ENCODE measurements at regions not wholly inside any gene's neighbourhood (a gene's known extent, or its start where the extent isn't known, plus 50 kb on each side); places are given as distances from the start of the nearest gene placed in this dataset.

- no peak overlapping the region for H2BK120ac ChIP-seq (ENCODE audit: low read depth, low read length)
- H2BK15ac ChIP-seq (ENCODE audit: low read length), result no peak overlapping the region
- H3K23ac ChIP-seq (ENCODE audit: low read depth, low read length, poor library complexity), result no peak overlapping the region
- peaks cover 0 to 30% of the 10 kb centered on the region in 2 donors for H3K36me3 ChIP-seq (replicated peaks in 1 of 2; ENCODE audit: control insufficient read depth in 2 of 2, insufficient read depth in 2 of 2, low read length in 2 of 2)
- no peak overlapping the region for H3K4ac ChIP-seq (ENCODE audit: low read length)
- no peak overlapping the region for H4K8ac ChIP-seq (ENCODE audit: low read depth, low read length)
- no peaks in the 10 kb centered on the region for H3K27me3 ChIP-seq (ENCODE audit: control insufficient read depth in 3 of 3, insufficient read depth in 3 of 3, low read depth in 1 of 3, low read length in 3 of 3)
- H2BK12ac ChIP-seq (ENCODE audit: low read length), result no peak overlapping the region
- no peak overlapping the region for H3K27ac ChIP-seq (replicated peaks; ENCODE audit: low read length)
- H3K4me3 ChIP-seq (ENCODE audit: low read length in 2 of 2), result no peak overlapping the region
- no peak overlapping the region for H4K91ac ChIP-seq (ENCODE audit: low read depth, low read length, poor library complexity)
- peaks cover 0 to 4% of the 10 kb centered on the region in 2 donors for H3K4me1 ChIP-seq (ENCODE audit: control insufficient read depth in 2 of 2, insufficient read depth in 1 of 2, low read depth in 1 of 2, low read length in 2 of 2)
- H3K79me1 ChIP-seq (ENCODE audit: low read depth, low read length), result no peaks in the 10 kb centered on the region
- H2AK5ac ChIP-seq (ENCODE audit: low read depth, low read length), result no peak overlapping the region
- H3K18ac ChIP-seq (ENCODE audit: low read length), result no peak overlapping the region
- no CpG with 5 or more reads among the region's 1 CpG for WGBS, 2 donors (ENCODE audit: extremely low coverage in 2 of 2, insufficient read length in 2 of 2, insufficient replicate concordance in 1 of 2)
- DNase-seq (ENCODE audit: low spot score), result no peak
- H3K14ac ChIP-seq (ENCODE audit: low read length), result no peak overlapping the region
- no peak overlapping the region for H3K4me2 ChIP-seq (ENCODE audit: insufficient read depth, low read length, poor library complexity, severe bottlenecking)
- H2AFZ ChIP-seq (ENCODE audit: low read length), result no peak overlapping the region
- no peak overlapping the region for H2BK5ac ChIP-seq (ENCODE audit: low read length)
- H3K9me3 ChIP-seq (replicated peaks in 1 of 2; ENCODE audit: control insufficient read depth in 2 of 2, insufficient read depth in 1 of 2, low read depth in 1 of 2, low read length in 2 of 2), result no peaks in the 10 kb centered on the region
- H3K9ac ChIP-seq (ENCODE audit: low read depth, low read length, poor library complexity), result no peak overlapping the region
Measured at GRCh38 chr4:20486433-20486832, 213.8 kb upstream of the PACRGL start.

DNA sequence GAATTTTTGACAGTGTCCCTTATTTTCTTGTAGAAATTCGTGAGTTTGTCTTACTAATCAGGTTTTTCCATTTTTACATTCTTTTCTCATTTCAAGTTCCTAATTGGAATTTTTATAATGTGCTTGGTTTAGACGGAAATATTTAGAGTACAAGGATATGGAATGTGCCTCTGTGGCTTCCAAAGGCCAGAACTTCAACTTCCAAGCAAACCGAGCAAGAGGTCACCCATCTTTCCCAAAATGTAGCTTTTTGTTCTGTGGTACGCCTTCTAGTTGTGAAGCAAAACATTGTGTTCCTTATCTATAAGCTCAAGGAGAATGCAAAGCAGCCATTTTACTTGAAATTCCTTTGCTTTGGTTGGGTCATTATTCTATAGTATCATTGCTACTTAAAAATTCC lies 212.8 kb upstream of the PACRGL start:
- no peak overlapping the region for H2BK12ac ChIP-seq (ENCODE audit: low read length)
- H3K27me3 ChIP-seq (ENCODE audit: control insufficient read depth in 3 of 3, insufficient read depth in 3 of 3, low read depth in 1 of 3, low read length in 3 of 3), result no peaks in the 10 kb centered on the region
- peaks cover 0 to 40% of the 10 kb centered on the region in 2 donors for H3K36me3 ChIP-seq (replicated peaks in 1 of 2; ENCODE audit: control insufficient read depth in 2 of 2, insufficient read depth in 2 of 2, low read length in 2 of 2)
- no peak overlapping the region for H3K14ac ChIP-seq (ENCODE audit: low read length)
- H2AK5ac ChIP-seq (ENCODE audit: low read depth, low read length), result no peak overlapping the region
- DNase-seq (ENCODE audit: low spot score), result no peak
- no peak overlapping the region for H3K9ac ChIP-seq (ENCODE audit: low read depth, low read length, poor library complexity)
- H2BK5ac ChIP-seq (ENCODE audit: low read length), result no peak overlapping the region
- no peak overlapping the region for H2AFZ ChIP-seq (ENCODE audit: low read length)
- no peak overlapping the region for H2BK15ac ChIP-seq (ENCODE audit: low read length)
- no peak overlapping the region for H3K18ac ChIP-seq (ENCODE audit: low read length)
- no peak overlapping the region for H4K8ac ChIP-seq (ENCODE audit: low read depth, low read length)
- no CpG with 5 or more reads among the region's 4 CpGs for WGBS, 2 donors (ENCODE audit: extremely low coverage in 2 of 2, insufficient read length in 2 of 2, insufficient replicate concordance in 1 of 2)
- H3K27ac ChIP-seq (replicated peaks; ENCODE audit: low read length), result no peak overlapping the region
- no peaks in the 10 kb centered on the region for H3K79me1 ChIP-seq (ENCODE audit: low read depth, low read length)
- peaks cover 0 to 4% of the 10 kb centered on the region in 2 donors for H3K4me1 ChIP-seq (ENCODE audit: control insufficient read depth in 2 of 2, insufficient read depth in 1 of 2, low read depth in 1 of 2, low read length in 2 of 2)
- no peaks in the 10 kb centered on the region for H3K9me3 ChIP-seq (replicated peaks in 1 of 2; ENCODE audit: control insufficient read depth in 2 of 2, insufficient read depth in 1 of 2, low read depth in 1 of 2, low read length in 2 of 2)
- no peak overlapping the region for H3K4ac ChIP-seq (ENCODE audit: low read length)
- no peak overlapping the region for H2BK120ac ChIP-seq (ENCODE audit: low read depth, low read length)
- H3K23ac ChIP-seq (ENCODE audit: low read depth, low read length, poor library complexity), result no peak overlapping the region
- no peak overlapping the region for H3K4me2 ChIP-seq (ENCODE audit: insufficient read depth, low read length, poor library complexity, severe bottlenecking)
- no peak overlapping the region for H4K91ac ChIP-seq (ENCODE audit: low read depth, low read length, poor library complexity)
- no peak overlapping the region for H3K4me3 ChIP-seq (ENCODE audit: low read length in 2 of 2)

DNA sequence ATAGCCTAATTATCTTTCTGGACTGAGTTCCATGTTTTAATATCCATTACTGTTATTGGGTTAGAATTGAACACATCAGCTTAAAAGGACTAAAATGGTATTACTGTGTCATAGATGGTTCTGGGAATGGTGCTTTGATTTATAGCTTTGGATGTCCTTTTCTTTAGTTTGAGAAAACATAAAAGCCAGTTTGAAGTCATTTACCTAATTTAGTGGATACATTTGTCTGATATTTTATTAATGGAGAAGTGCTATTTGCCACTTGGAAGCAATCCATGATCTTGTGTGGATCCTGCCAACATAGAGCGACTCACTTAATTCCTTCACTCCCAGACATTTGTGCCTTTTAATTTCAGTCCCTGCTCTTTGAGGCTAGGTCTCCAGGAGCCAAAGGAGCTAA lies 212.4 kb upstream of the PACRGL start:
- H3K27me3 ChIP-seq (ENCODE audit: control insufficient read depth in 3 of 3, insufficient read depth in 3 of 3, low read depth in 1 of 3, low read length in 3 of 3), result no peaks in the 10 kb centered on the region
- H3K27ac ChIP-seq (replicated peaks; ENCODE audit: low read length), result peak overlapping the region; percentile 7
- H2AFZ ChIP-seq (ENCODE audit: low read length), result no peak overlapping the region
- no peak overlapping the region for H2BK12ac ChIP-seq (ENCODE audit: low read length)
- no peak overlapping the region for H2BK5ac ChIP-seq (ENCODE audit: low read length)
- H3K18ac ChIP-seq (ENCODE audit: low read length), result no peak overlapping the region
- no CpG with 5 or more reads among the region's 1 CpG for WGBS, 2 donors (ENCODE audit: extremely low coverage in 2 of 2, insufficient read length in 2 of 2, insufficient replicate concordance in 1 of 2)
- H4K91ac ChIP-seq (ENCODE audit: low read depth, low read length, poor library complexity), result no peak overlapping the region
- H3K79me1 ChIP-seq (ENCODE audit: low read depth, low read length), result no peaks in the 10 kb centered on the region
- peaks cover 0 to 44% of the 10 kb centered on the region in 2 donors for H3K36me3 ChIP-seq (replicated peaks in 1 of 2; ENCODE audit: control insufficient read depth in 2 of 2, insufficient read depth in 2 of 2, low read length in 2 of 2)
- H3K23ac ChIP-seq (ENCODE audit: low read depth, low read length, poor library complexity), result no peak overlapping the region
- H4K8ac ChIP-seq (ENCODE audit: low read depth, low read length), result no peak overlapping the region
- no peak overlapping the region for H3K9ac ChIP-seq (ENCODE audit: low read depth, low read length, poor library complexity)
- no peak overlapping the region for H3K4ac ChIP-seq (ENCODE audit: low read length)
- H2AK5ac ChIP-seq (ENCODE audit: low read depth, low read length), result no peak overlapping the region
- H2BK15ac ChIP-seq (ENCODE audit: low read length), result no peak overlapping the region
- DNase-seq (ENCODE audit: low spot score), result no peak
- no peak overlapping the region for H3K4me2 ChIP-seq (ENCODE audit: insufficient read depth, low read length, poor library complexity, severe bottlenecking)
- H2BK120ac ChIP-seq (ENCODE audit: low read depth, low read length), result no peak overlapping the region
- H3K4me1 ChIP-seq (ENCODE audit: control insufficient read depth in 2 of 2, insufficient read depth in 1 of 2, low read depth in 1 of 2, low read length in 2 of 2), result peaks cover 0 to 4% of the 10 kb centered on the region in 2 donors
- H3K14ac ChIP-seq (ENCODE audit: low read length), result no peak overlapping the region
- H3K4me3 ChIP-seq (ENCODE audit: low read length in 2 of 2), result no peak overlapping the region
- no peaks in the 10 kb centered on the region for H3K9me3 ChIP-seq (replicated peaks in 1 of 2; ENCODE audit: control insufficient read depth in 2 of 2, insufficient read depth in 1 of 2, low read depth in 1 of 2, low read length in 2 of 2)

DNA sequence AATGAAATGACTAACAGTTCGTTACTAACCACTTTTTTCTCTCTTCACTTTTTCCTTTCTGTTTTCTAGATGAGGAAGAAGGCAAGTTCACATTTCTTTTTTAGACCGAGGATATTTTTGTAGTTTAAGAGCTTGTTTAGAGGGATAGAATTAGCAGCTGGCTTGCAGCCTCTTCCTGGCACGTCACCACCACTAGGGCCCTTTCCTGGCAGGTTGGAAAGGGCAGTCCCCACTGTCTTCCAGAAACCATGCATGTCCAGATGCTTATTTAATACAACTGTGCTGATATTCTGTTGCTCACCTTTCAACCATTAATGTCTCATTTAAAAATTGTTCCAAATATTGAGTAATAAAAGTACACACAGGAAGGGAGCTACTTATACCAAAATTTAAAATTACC lies 209.5 kb upstream of the PACRGL start:
- Histone ChIP-seq H2BK5ac (ENCODE audit: low read length) (no peak overlapping the region), H2BK120ac (ENCODE audit: low read depth, low read length) (no peak overlapping the region), H3K9me3 (replicated peaks in 1 of 2; ENCODE audit: control insufficient read depth in 2 of 2, insufficient read depth in 1 of 2, low read depth in 1 of 2, low read length in 2 of 2) (peaks cover 0 to 6% of the 10 kb centered on the region in 2 donors), H3K18ac (ENCODE audit: low read length) (no peak overlapping the region), H3K4ac (ENCODE audit: low read length) (no peak overlapping the region), H2BK15ac (ENCODE audit: low read length) (no peak overlapping the region), H2AK5ac (ENCODE audit: low read depth, low read length) (no peak overlapping the region), H3K27ac (replicated peaks; ENCODE audit: low read length) (no peak overlapping the region), H3K27me3 (ENCODE audit: control insufficient read depth in 3 of 3, insufficient read depth in 3 of 3, low read depth in 1 of 3, low read length in 3 of 3) (no peaks in the 10 kb centered on the region), H3K4me2 (ENCODE audit: insufficient read depth, low read length, poor library complexity, severe bottlenecking) (no peak overlapping the region), H3K4me3 (ENCODE audit: low read length in 2 of 2) (no peak overlapping the region), H3K23ac (ENCODE audit: low read depth, low read length, poor library complexity) (no peak overlapping the region), H3K79me1 (ENCODE audit: low read depth, low read length) (no peaks in the 10 kb centered on the region), H3K9ac (ENCODE audit: low read depth, low read length, poor library complexity) (no peak overlapping the region), H4K91ac (ENCODE audit: low read depth, low read length, poor library complexity) (no peak overlapping the region), H3K14ac (ENCODE audit: low read length) (no peak overlapping the region), H2AFZ (ENCODE audit: low read length) (no peak overlapping the region), H3K4me1 (ENCODE audit: control insufficient read depth in 2 of 2, insufficient read depth in 1 of 2, low read depth in 1 of 2, low read length in 2 of 2) (peaks cover 4 to 15% of the 10 kb centered on the region in 2 donors), H4K8ac (ENCODE audit: low read depth, low read length) (no peak overlapping the region), H2BK12ac (ENCODE audit: low read length) (no peak overlapping the region), H3K36me3 (replicated peaks in 1 of 2; ENCODE audit: control insufficient read depth in 2 of 2, insufficient read depth in 2 of 2, low read length in 2 of 2) (peaks cover 0 to 49% of the 10 kb centered on the region in 2 donors)
- no CpG with 5 or more reads among the region's 3 CpGs for WGBS, 2 donors (ENCODE audit: extremely low coverage in 2 of 2, insufficient read length in 2 of 2, insufficient replicate concordance in 1 of 2)
- DNase-seq (ENCODE audit: low spot score), result no peak

All from neuronal stem cell (in vitro differentiated cells).